GM06990 (cell line): ENCODE measurements at regions not wholly inside any gene's neighbourhood (a gene's known extent, or its start where the extent isn't known, plus 50 kb on each side); places are given as distances from the start of the nearest gene placed in this dataset.

ENCODE experiments used
- DNase-seq: peaks from one replicate; pipeline ENCODE4 v3.0.0-alpha.2; 2011; ENCODE audit not compliant: insufficient read length; ENCODE audit errors: extremely low read depth
- H3K27me3 ChIP-seq: replicated peaks from 2 replicates; pipeline ENCODE4 v1.6.0; 2011; ENCODE audit warnings: low read length; ENCODE audit not compliant: control insufficient read depth, insufficient read depth
- H3K36me3 ChIP-seq: 2 replicates; pipeline ENCODE4 v1.5.1; 2011; ENCODE audit warnings: low read length; ENCODE audit not compliant: control insufficient read depth, insufficient read depth
- H3K4me3 ChIP-seq: replicated peaks from 2 replicates; pipeline ENCODE4 v1.5.1; 2011; ENCODE audit warnings: low read depth, mild to moderate bottlenecking, control low read depth, low read length
- CTCF ChIP-seq: IDR thresholded peaks from 2 replicates; pipeline ENCODE4 v1.5.1; 2011; ENCODE audit warnings: low read length, control low read depth, mild to moderate bottlenecking, inconsistent platforms; ENCODE audit not compliant: insufficient read depth, poor library complexity, severe bottlenecking

DNA sequence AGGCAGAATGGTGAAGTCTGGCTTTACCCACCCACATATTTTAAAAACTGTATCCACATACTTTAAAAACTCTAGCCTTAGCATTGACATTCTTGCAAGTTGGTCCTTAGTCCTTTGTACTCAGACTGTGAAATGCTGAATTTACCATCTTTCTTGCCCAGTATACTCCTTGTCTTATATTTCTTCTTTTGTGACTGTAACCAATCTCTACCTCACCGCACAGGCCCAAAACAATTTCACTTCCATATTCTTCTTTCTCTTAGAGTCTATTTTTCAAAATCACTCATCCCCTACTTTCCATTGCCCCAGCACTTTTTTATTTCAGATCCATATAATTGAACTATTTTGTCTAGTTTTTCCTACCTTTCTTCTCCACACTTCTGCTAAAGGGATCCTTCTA, 892.4 kb upstream of the B3GALT2 start:
- H3K4me3 ChIP-seq = no peak overlapping the region
- H3K27me3 ChIP-seq = no peaks in the 10 kb centered on the region
- no peak for TF ChIP-seq CTCF
- H3K36me3 ChIP-seq = no peaks in the 10 kb centered on the region
- no peak for DNase-seq

DNA sequence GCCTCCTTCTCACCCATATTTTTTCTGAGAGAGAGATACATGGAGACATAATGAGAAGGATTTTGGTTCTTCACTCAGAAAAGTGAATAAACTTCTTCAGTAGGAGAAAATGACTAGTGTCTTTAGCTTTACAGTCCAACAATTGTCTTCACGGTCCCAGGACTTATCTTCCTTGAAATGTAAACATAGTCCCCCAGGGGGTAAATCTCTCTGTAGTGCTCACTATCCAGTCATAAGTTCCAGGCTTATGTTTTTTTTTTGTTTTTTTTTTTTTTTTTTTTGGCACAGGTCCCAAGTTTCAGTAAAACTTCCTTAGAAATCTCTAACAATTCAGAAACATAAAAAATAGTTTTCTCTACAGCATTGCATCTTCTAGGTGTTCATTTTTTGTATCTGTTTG, 890.2 kb upstream of the B3GALT2 start:
- no peak for DNase-seq
- Histone ChIP-seq H3K4me3 (no peak overlapping the region), H3K27me3 (no peaks in the 10 kb centered on the region), H3K36me3 (no peaks in the 10 kb centered on the region)
- no peak for TF ChIP-seq CTCF

DNA sequence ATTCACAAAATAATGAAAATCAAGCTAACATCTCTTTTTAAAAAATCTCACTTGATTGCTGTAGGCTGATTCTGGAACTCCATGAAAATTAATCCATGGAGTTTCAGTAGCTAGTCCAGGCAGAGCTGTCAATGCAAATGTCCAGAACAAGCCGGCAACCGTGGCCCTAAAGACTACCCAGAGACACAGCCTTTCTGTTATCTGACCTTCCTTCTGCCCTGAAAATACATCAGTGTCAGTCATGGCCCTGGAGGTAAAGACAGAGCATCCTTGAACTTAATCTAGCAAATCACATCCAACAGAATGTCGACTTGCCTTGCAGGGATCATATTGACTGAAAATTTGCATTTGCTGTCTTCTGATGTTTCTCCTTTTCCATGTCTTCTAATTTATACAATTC, 887.4 kb upstream of the B3GALT2 start:
- TF ChIP-seq CTCF = no peak
- Histone ChIP-seq H3K27me3 (no peaks in the 10 kb centered on the region), H3K36me3 (no peaks in the 10 kb centered on the region), H3K4me3 (no peak overlapping the region)
- no peak for DNase-seq

DNA sequence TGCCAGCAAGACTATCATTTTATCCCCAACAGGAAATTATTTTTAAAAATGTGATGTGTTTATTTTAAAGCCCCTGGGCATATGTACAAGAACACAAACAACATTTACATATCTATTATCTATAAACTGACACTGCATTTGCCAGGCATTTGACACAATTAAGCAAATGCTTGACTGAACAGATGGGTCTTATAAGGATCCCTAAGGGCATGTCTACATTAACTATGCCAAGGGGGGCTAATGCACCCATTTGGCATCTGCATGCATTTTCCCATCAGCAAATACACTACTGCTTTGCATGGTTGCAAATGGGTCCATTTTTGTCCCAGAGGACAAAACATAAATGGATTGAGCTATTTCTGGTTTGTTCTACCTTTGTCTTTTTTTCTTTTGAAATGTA, 884.8 kb upstream of the B3GALT2 start:
- no peak for DNase-seq
- Histone ChIP-seq H3K36me3 (no peaks in the 10 kb centered on the region), H3K27me3 (no peaks in the 10 kb centered on the region), H3K4me3 (no peak overlapping the region)
- no peak for TF ChIP-seq CTCF

- TF ChIP-seq CTCF = no peak
- Histone ChIP-seq H3K36me3 (no peaks in the 10 kb centered on the region), H3K27me3 (no peaks in the 10 kb centered on the region), H3K4me3 (no peak overlapping the region)
- DNase-seq = no peak
Observed at GRCh38 chr1:194069831-194070218, 883.4 kb upstream of the B3GALT2 start.

DNA sequence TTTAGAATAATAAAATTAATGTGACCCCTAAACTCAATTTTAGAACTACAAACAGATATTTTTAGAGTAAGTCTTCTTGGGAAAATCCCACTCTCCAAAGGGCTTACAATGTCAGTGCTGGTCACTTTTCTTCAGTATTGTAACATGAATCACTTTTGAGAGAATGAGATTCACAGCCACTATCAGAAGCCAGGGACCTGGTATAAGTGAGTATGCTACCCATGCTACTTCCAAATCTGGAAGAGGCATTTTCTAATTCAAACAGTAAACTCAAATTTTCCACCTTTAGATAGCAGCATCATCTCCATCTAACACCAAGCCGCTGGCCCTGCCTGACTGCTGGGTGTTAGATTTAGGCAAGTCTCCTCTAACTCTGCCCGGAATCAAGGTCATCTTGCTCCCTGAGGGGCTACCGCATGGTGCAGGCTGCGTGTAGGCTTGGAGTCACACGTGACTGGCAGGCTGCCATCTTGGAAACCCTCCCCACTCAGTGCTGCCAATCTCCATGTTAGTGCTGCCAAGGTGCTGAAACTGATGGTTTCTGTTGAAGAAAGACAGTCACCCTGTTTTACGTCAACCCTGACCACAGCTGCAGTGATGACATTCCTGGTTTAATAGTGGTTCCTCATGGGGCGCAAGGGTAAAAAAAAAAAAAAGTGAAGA, 882.9 kb upstream of the B3GALT2 start:
- no peak for TF ChIP-seq CTCF
- Histone ChIP-seq H3K36me3 (no peaks in the 10 kb centered on the region), H3K4me3 (no peak overlapping the region), H3K27me3 (no peaks in the 10 kb centered on the region)
- no peak for DNase-seq
